ENCODE measurements at regions not wholly inside any gene's neighbourhood (a gene's known extent, or its start where the extent isn't known, plus 50 kb on each side); places are given as distances from the start of the nearest gene placed in this dataset.

DNA sequence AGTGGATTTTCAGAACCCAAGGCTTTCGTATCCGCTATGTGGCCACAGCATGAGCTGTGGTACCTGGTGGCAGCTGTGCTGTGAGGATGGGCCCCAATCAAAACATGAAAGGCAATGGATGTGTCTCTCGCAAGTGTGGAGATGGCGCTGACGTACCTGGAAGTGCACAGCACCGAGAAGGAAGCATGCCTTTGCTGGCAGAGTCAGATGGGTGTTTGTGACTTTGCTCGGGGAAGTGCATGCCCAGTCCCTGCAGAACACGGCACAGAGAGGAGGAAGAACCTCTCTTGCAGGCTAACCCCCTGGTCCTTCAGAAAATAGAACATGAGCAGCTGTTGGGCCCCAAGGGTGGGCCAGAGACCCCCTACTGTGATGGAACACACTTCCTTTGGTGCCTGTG lies 654.1 kb upstream of the ZWINT start:
- TF ChIP-seq EZH2 (IDR thresholded peaks at IDR 0.05; ENCODE audit: insufficient read depth, poor library complexity, severe bottlenecking) = no peak
- no peak for DNase-seq
- H2AFZ ChIP-seq = no peak overlapping the region
- no peak overlapping the region for H3K4me3 ChIP-seq
- H3K9me2 ChIP-seq (ENCODE audit: insufficient read depth) = no peaks in the 10 kb centered on the region
- H3K27ac ChIP-seq = no peak overlapping the region
- no peaks in the 10 kb centered on the region for H3K9me3 ChIP-seq (ENCODE audit: low read depth)
- no peaks in the 10 kb centered on the region for H3K36me3 ChIP-seq (ENCODE audit: low read depth)
- in situ Hi-C loops (cut with MboI) = no loop called here
- H3K9ac ChIP-seq = no peak overlapping the region
- no peaks in the 10 kb centered on the region for H4K20me1 ChIP-seq (ENCODE audit: insufficient read depth)
- H3K27me3 ChIP-seq (replicated peaks; ENCODE audit: insufficient read depth) = no peaks in the 10 kb centered on the region
- no peaks in the 10 kb centered on the region for H3K4me1 ChIP-seq (ENCODE audit: insufficient read depth)
- 2 to 3% methylated on average over 7 of the region's 8 CpGs for WGBS, 2 experiments (ENCODE audit: low coverage in 1 of 2, low lambda C conversion rate in 2 of 2, missing lambda C conversion rate in 2 of 2)
- H3K79me2 ChIP-seq (ENCODE audit: insufficient read depth) = no peaks in the 10 kb centered on the region
- no peaks in the 10 kb centered on the region for H3F3A ChIP-seq (ENCODE audit: insufficient read depth)
- no peak overlapping the region for H3K4me2 ChIP-seq (ENCODE audit: unreplicated experiment)

DNA sequence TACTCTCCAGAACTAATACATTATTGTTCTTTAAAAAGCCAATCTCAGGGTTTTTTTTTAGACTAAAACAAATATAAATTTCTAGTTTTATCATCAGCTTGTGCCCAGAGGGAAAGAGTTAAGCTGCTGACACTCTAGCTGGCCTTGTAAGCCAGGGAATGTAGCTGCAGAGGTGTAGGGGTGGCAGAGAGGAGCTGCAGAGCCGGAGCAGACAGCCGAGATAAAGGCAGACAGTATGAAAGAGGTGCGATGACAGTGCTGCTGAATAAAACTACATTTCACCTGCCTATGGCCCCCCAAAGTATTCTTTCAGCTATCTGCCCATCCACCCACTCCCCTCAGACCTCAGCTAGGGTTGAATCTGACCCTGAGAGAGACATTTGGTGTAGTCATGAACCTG lies 653.7 kb upstream of the ZWINT start:
- TF ChIP-seq EZH2phosphoT487 (IDR thresholded peaks at IDR 0.05; ENCODE audit: insufficient read depth, low read depth) = no peak
- TF ChIP-seq EZH2 (IDR thresholded peaks at IDR 0.05; ENCODE audit: insufficient read depth, poor library complexity, severe bottlenecking) = no peak
- H3K4me3 ChIP-seq = no peak overlapping the region
- no peak overlapping the region for H3K4me2 ChIP-seq (ENCODE audit: unreplicated experiment)
- H3K9ac ChIP-seq = no peak overlapping the region
- 2 to 4% methylated on average over 3 of the region's 3 CpGs for WGBS, 2 experiments (ENCODE audit: low coverage in 1 of 2, low lambda C conversion rate in 2 of 2, missing lambda C conversion rate in 2 of 2)
- no peak for DNase-seq
- no peaks in the 10 kb centered on the region for H3K4me1 ChIP-seq (ENCODE audit: insufficient read depth)
- H3K9me3 ChIP-seq (ENCODE audit: low read depth) = no peaks in the 10 kb centered on the region
- no peaks in the 10 kb centered on the region for H3K36me3 ChIP-seq (ENCODE audit: low read depth)
- no peaks in the 10 kb centered on the region for H3F3A ChIP-seq (ENCODE audit: insufficient read depth)
- H3K27me3 ChIP-seq (replicated peaks; ENCODE audit: insufficient read depth) = no peaks in the 10 kb centered on the region
- no peaks in the 10 kb centered on the region for H3K9me2 ChIP-seq (ENCODE audit: insufficient read depth)
- no peaks in the 10 kb centered on the region for H3K79me2 ChIP-seq (ENCODE audit: insufficient read depth)
- in situ Hi-C loops (cut with MboI) = no loop called here
- H2AFZ ChIP-seq = no peak overlapping the region
- H4K20me1 ChIP-seq (ENCODE audit: insufficient read depth) = no peaks in the 10 kb centered on the region
- H3K27ac ChIP-seq = no peak overlapping the region

DNA sequence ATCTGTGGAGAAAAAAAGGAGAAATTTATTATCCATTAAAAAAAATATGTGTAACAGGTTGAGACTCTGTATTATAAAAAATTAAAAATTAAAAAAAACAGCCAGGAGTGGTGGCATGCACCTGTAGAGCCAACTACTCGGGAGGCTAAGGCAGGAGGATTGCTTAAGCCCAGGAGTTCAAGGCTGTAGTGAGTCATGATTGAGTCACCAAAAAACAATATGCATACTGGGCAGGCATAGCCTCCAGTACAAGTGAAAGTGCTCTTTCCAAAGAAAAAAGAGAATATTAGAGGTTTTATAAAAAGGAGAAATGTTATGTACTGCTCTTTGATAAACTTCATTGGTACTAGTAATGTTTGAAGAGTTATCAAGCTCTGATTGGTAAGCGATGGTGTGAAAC lies 647.1 kb upstream of the ZWINT start:
- Histone ChIP-seq H2AFZ (no peak overlapping the region), H3K4me1 (ENCODE audit: insufficient read depth) (no peaks in the 10 kb centered on the region), H3K27me3 (replicated peaks; ENCODE audit: insufficient read depth) (no peaks in the 10 kb centered on the region), H3K36me3 (ENCODE audit: low read depth) (no peaks in the 10 kb centered on the region), H3K79me2 (ENCODE audit: insufficient read depth) (no peaks in the 10 kb centered on the region), H3K9ac (no peak overlapping the region), H3K9me2 (ENCODE audit: insufficient read depth) (no peaks in the 10 kb centered on the region), H3K9me3 (ENCODE audit: low read depth) (no peaks in the 10 kb centered on the region), H3F3A (ENCODE audit: insufficient read depth) (no peaks in the 10 kb centered on the region), H3K4me3 (no peak overlapping the region), H3K27ac (no peak overlapping the region), H3K4me2 (ENCODE audit: unreplicated experiment) (no peak overlapping the region), H4K20me1 (ENCODE audit: insufficient read depth) (no peaks in the 10 kb centered on the region)
- no peak for TF ChIP-seq EZH2 (IDR thresholded peaks at IDR 0.05; ENCODE audit: insufficient read depth, poor library complexity, severe bottlenecking)
- TF ChIP-seq EZH2phosphoT487 (IDR thresholded peaks at IDR 0.05; ENCODE audit: insufficient read depth, low read depth) = no peak
- in situ Hi-C loops (cut with MboI) = no loop called here
- WGBS, 2 experiments (ENCODE audit: low coverage in 1 of 2, low lambda C conversion rate in 2 of 2, missing lambda C conversion rate in 2 of 2) = 35 to 36% methylated on average over 2 of the region's 2 CpGs
- no peak for DNase-seq

DNA sequence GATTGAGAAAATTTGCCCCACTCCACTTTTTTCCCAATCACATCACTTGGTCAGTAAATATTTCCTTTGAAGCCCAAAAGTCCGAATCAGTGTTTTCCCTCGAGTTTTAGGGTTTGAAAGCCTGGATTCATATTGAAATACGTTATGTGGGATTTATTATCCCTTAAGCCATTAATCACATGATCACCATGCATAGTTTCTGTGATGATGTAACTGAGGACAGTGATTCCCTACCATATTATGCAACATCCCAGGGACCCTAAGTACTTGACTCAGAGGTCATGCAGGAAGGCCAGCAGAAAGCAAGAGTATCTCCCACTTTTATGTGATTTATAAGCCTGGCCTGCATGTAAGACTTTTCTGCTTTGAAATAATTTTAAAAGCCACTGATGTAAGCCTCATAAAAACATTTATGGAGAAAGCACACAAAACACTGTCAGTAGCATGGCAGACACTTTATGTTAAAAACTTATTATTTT lies 630.6 kb upstream of the ZWINT start:
- no peaks in the 10 kb centered on the region for H3K9me2 ChIP-seq (ENCODE audit: insufficient read depth)
- no peak overlapping the region for H3K4me2 ChIP-seq (ENCODE audit: unreplicated experiment)
- no peaks in the 10 kb centered on the region for H3K79me2 ChIP-seq (ENCODE audit: insufficient read depth)
- no peak for TF ChIP-seq EZH2 (IDR thresholded peaks at IDR 0.05; ENCODE audit: insufficient read depth, poor library complexity, severe bottlenecking)
- no peak for TF ChIP-seq EZH2phosphoT487 (IDR thresholded peaks at IDR 0.05; ENCODE audit: insufficient read depth, low read depth)
- WGBS, 2 experiments (ENCODE audit: low coverage in 1 of 2, low lambda C conversion rate in 2 of 2, missing lambda C conversion rate in 2 of 2) = 1 to 3% methylated on average over 3 of the region's 3 CpGs
- H3K4me1 ChIP-seq (ENCODE audit: insufficient read depth) = no peaks in the 10 kb centered on the region
- H4K20me1 ChIP-seq (ENCODE audit: insufficient read depth) = no peaks in the 10 kb centered on the region
- H3F3A ChIP-seq (ENCODE audit: insufficient read depth) = no peaks in the 10 kb centered on the region
- DNase-seq = no peak
- in situ Hi-C loops (cut with MboI) = no loop called here
- H3K36me3 ChIP-seq (ENCODE audit: low read depth) = no peaks in the 10 kb centered on the region
- H2AFZ ChIP-seq = no peak overlapping the region
- H3K27ac ChIP-seq = no peak overlapping the region
- H3K27me3 ChIP-seq (replicated peaks; ENCODE audit: insufficient read depth) = no peaks in the 10 kb centered on the region
- H3K9me3 ChIP-seq (ENCODE audit: low read depth) = no peaks in the 10 kb centered on the region
- H3K9ac ChIP-seq = no peak overlapping the region
- H3K4me3 ChIP-seq = no peak overlapping the region

DNA sequence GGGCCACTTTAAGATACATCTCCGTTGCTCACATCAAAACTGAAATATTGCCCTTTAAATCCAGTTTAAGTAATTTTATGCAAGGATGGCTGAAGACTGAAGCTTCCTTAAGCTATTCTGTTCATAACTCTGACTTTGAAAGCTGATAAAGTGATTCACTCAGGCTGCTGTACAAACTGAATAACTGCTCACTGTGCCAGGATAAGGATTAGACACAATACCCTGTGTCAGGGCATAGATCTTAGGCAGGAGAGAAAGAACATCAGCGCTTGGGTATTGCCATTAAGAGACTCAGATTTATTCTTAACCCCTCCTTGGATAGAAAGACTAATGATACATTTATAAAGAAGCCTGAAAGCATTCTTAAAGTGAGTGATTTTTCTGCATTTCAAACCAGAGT lies 614.5 kb upstream of the ZWINT start:
- Histone ChIP-seq H3K27me3 (replicated peaks; ENCODE audit: insufficient read depth) (no peaks in the 10 kb centered on the region), H3F3A (ENCODE audit: insufficient read depth) (no peaks in the 10 kb centered on the region), H3K79me2 (ENCODE audit: insufficient read depth) (no peaks in the 10 kb centered on the region), H3K4me3 (no peak overlapping the region), H3K9me3 (ENCODE audit: low read depth) (no peaks in the 10 kb centered on the region), H3K27ac (no peak overlapping the region), H2AFZ (no peak overlapping the region), H3K4me1 (ENCODE audit: insufficient read depth) (no peaks in the 10 kb centered on the region), H3K9ac (no peak overlapping the region), H3K4me2 (ENCODE audit: unreplicated experiment) (no peak overlapping the region), H3K36me3 (ENCODE audit: low read depth) (no peaks in the 10 kb centered on the region), H3K9me2 (ENCODE audit: insufficient read depth) (no peaks in the 10 kb centered on the region), H4K20me1 (ENCODE audit: insufficient read depth) (no peaks in the 10 kb centered on the region)
- DNase-seq = no peak
- in situ Hi-C loops (cut with MboI) = no loop called here
- no peak for TF ChIP-seq EZH2phosphoT487 (IDR thresholded peaks at IDR 0.05; ENCODE audit: insufficient read depth, low read depth)
- no peak for TF ChIP-seq EZH2 (IDR thresholded peaks at IDR 0.05; ENCODE audit: insufficient read depth, poor library complexity, severe bottlenecking)
- WGBS, 2 experiments (ENCODE audit: low coverage in 1 of 2, low lambda C conversion rate in 2 of 2, missing lambda C conversion rate in 2 of 2) = 9 to 10% methylated on average over 2 of the region's 2 CpGs
